Activated CD8-positive, alpha-beta T cell treated with anti-CD3 and anti-CD28 coated beads for 36 hours (primary cell): ENCODE measurements at regions not wholly inside any gene's neighbourhood (a gene's known extent, or its start where the extent isn't known, plus 50 kb on each side); places are given as distances from the start of the nearest gene placed in this dataset.

Source experiments
- ATAC-seq: fragments of 200-7000 bp; cut with Tn5 transposase; one replicate; pipeline ENCODE4 v1.10.0; 2021; ENCODE audit warnings: mild to moderate bottlenecking, moderate library complexity
- CTCF ChIA-PET: fragments of 350-600 bp; sonication (Branson Sonifier 250); formaldehyde crosslinking; loops from one replicate; lab custom pipeline; 2021; ENCODE audit warnings: antibody characterized with exemption; lab: Charles Lee
- POLR2A ChIA-PET: fragments of 350-600 bp; sonication (Branson Sonifier 250); formaldehyde crosslinking; loops from one replicate; lab custom pipeline; 2021; ENCODE audit warnings: antibody characterized with exemption; lab: Charles Lee
- DNase-seq: peaks from one replicate; pipeline ENCODE4 v3.0.0-alpha.2; 2020
- H3K27ac Mint-ChIP-seq: one replicate; pipeline ENCODE4 v1.8.0; 2021; ENCODE audit warnings: mild to moderate bottlenecking, mixed read lengths
- H3K27me3 Mint-ChIP-seq: one replicate; pipeline ENCODE4 v1.8.0; 2021; ENCODE audit warnings: mixed read lengths
- H3K36me3 Mint-ChIP-seq: one replicate; pipeline ENCODE4 v1.8.0; 2021; ENCODE audit warnings: low read depth, mixed read lengths
- H3K4me1 Mint-ChIP-seq: one replicate; pipeline ENCODE4 v1.8.0; 2021; ENCODE audit warnings: low read depth, mixed read lengths
- H3K4me3 Mint-ChIP-seq: one replicate; pipeline ENCODE4 v1.8.0; 2021; ENCODE audit warnings: mild to moderate bottlenecking, moderate library complexity, mixed read lengths
- H3K9me3 Mint-ChIP-seq: one replicate; pipeline ENCODE4 v1.8.0; 2021; ENCODE audit warnings: mixed read lengths
- intact Hi-C: fragments of 100-400 bp; cut with micrococcal nuclease; formaldehyde crosslinking; loops from one replicate; pipeline ENCODE4 v1.10.0; 2022
- TF ChIP-seq, protein P1 (sequence below): fragments of 200-600 bp; IDR thresholded peaks from one replicate; pipeline ENCODE4 v1.8.0; 2022; ENCODE audit warnings: antibody characterized with exemption, mild to moderate bottlenecking

DNA sequence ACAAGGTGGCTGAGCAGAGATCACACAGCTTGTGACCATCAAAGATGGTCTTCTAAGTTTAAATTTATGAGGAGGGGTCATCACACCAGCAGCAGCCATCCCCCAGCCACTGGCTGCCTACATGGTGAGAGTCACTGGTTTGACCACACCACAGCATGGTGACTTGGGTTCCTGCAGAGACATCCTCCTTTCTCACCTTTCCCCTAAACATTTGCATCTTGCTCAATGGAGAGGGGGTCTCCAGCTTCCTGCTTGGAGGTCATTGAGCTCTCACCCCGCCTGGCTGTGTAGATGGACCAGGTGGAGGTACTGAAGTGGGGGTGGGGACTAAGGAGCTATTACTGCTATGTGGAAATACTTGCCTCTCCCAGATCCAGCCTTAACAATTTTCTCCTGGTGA, 247.6 kb upstream of the ARGLU1 start:
- POLR2A ChIA-PET = no interaction called here
- Mint-ChIP-seq H3K27me3 (peaks cover 5% of the 10 kb centered on the region), H3K4me1 (no peaks in the 10 kb centered on the region), H3K4me3 (no peak overlapping the region), H3K36me3 (no peaks in the 10 kb centered on the region), H3K27ac (no peak overlapping the region), H3K9me3 (no peaks in the 10 kb centered on the region)
- CTCF ChIA-PET = no interaction called here
- DNase-seq = no peak
- intact Hi-C loops = no loop called here
- no peak for ATAC-seq
- TF ChIP-seq, protein P1, sequence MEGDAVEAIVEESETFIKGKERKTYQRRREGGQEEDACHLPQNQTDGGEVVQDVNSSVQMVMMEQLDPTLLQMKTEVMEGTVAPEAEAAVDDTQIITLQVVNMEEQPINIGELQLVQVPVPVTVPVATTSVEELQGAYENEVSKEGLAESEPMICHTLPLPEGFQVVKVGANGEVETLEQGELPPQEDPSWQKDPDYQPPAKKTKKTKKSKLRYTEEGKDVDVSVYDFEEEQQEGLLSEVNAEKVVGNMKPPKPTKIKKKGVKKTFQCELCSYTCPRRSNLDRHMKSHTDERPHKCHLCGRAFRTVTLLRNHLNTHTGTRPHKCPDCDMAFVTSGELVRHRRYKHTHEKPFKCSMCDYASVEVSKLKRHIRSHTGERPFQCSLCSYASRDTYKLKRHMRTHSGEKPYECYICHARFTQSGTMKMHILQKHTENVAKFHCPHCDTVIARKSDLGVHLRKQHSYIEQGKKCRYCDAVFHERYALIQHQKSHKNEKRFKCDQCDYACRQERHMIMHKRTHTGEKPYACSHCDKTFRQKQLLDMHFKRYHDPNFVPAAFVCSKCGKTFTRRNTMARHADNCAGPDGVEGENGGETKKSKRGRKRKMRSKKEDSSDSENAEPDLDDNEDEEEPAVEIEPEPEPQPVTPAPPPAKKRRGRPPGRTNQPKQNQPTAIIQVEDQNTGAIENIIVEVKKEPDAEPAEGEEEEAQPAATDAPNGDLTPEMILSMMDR = no peak

DNA sequence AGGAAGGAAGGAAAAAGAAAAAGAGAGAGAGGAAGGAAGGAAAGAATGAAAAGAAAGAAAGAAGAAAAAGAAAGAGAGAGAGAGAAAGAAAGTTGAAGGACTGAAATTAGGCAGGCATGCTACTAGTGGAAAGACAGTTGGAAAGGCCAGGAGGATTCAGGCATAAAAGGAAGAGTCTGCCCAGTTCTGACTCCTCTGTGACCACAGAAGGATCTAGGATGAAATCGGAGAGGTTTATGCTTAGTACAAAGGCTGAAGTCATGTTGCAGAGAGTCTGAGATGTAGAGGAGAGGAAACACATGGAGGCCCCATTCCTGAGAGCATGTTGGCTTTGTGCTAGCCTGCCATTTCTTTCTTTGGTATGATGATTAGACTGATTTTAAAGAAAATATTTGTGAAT, 246.5 kb upstream of the ARGLU1 start:
- no peak for ATAC-seq
- Mint-ChIP-seq H3K27ac (no peak overlapping the region), H3K36me3 (no peaks in the 10 kb centered on the region), H3K4me3 (no peak overlapping the region), H3K4me1 (no peaks in the 10 kb centered on the region), H3K27me3 (peaks cover 5% of the 10 kb centered on the region), H3K9me3 (no peaks in the 10 kb centered on the region)
- TF ChIP-seq, protein P1 = no peak
- no peak for DNase-seq
- ChIA-PET POLR2A (no interaction called here), CTCF (no interaction called here)
- intact Hi-C loops = no loop called here

DNA sequence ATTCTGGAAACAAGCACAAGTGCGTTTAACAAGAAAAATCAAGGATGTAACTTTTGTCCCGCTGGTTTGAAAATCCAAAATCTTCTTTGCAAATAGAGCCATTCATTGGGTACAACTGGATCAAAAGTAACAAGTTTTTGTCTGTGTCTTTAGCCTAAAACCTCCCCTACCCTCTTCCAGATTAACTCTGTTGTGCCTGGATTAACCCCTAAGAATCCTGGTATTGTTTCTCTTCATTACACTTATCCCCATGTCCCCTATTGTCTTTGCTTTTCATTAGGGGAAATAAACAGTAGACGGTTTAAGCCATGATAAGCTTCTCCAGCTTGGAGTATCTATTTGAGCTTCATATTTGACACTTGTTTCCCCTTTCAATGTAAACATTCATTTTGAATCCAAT, 242.1 kb upstream of the ARGLU1 start:
- Mint-ChIP-seq H3K36me3 (no peaks in the 10 kb centered on the region), H3K9me3 (no peaks in the 10 kb centered on the region), H3K4me3 (no peak overlapping the region), H3K27ac (no peak overlapping the region), H3K4me1 (no peaks in the 10 kb centered on the region), H3K27me3 (peaks cover 5% of the 10 kb centered on the region)
- DNase-seq (no peak), ATAC-seq (no peak)
- TF ChIP-seq, protein P1 = no peak
- intact Hi-C loops = no loop called here
- ChIA-PET CTCF (no interaction called here), POLR2A (no interaction called here)

- TF ChIP-seq, protein P1 = no peak
- POLR2A ChIA-PET = no interaction called here
- Mint-ChIP-seq H3K9me3 (no peaks in the 10 kb centered on the region), H3K27ac (no peak overlapping the region), H3K4me3 (no peak overlapping the region), H3K27me3 (peaks cover 2% of the 10 kb centered on the region), H3K4me1 (no peaks in the 10 kb centered on the region), H3K36me3 (no peaks in the 10 kb centered on the region)
- CTCF ChIA-PET = no interaction called here
- intact Hi-C loops = no loop called here
- no peak for DNase-seq
- ATAC-seq = no peak
These were observed 237.1 kb upstream of the ARGLU1 start for GRCh38 chr13:106804991-106805390.

GRCh38 chr13:106802917-106803316, 235.0 kb upstream of the ARGLU1 start:
- Mint-ChIP-seq H3K9me3 (no peaks in the 10 kb centered on the region), H3K27ac (no peak overlapping the region), H3K36me3 (no peaks in the 10 kb centered on the region), H3K4me3 (no peak overlapping the region), H3K27me3 (peaks cover 2% of the 10 kb centered on the region), H3K4me1 (no peaks in the 10 kb centered on the region)
- POLR2A ChIA-PET = no interaction called here
- CTCF ChIA-PET = no interaction called here
- no peak for ATAC-seq
- TF ChIP-seq, protein P1 = no peak
- no peak for DNase-seq
- intact Hi-C loops = no loop called here
